GM10248 (cell line): ENCODE measurements at regions not wholly inside any gene's neighbourhood (a gene's known extent, or its start where the extent isn't known, plus 50 kb on each side); places are given as distances from the start of the nearest gene placed in this dataset.

ENCODE experiments used
- CTCF ChIA-PET: fragments of 300-600 bp; sonication (Branson Sonifier 250); formaldehyde crosslinking; extraction: SDS; loops from one replicate; lab custom pipeline; 2021; ENCODE audit warnings: antibody characterized with exemption; lab: Yijun Ruan, JAX
- POLR2A ChIA-PET: fragments of 350-650 bp; sonication (Branson Sonifier 250); formaldehyde crosslinking; extraction: SDS; loops from one replicate; lab custom pipeline; 2020; ENCODE audit warnings: antibody characterized with exemption; lab: Yijun Ruan, JAX
- DNase-seq: peaks from one replicate; pipeline ENCODE4 v3.0.0; 2012; ENCODE audit errors: extremely low spot score
- TF ChIP-seq, protein P1 (sequence below): IDR thresholded peaks from 2 replicates; pipeline ENCODE4 v1.5.1; 2012; ENCODE audit warnings: mild to moderate bottlenecking, low read depth; ENCODE audit errors: extremely low read depth, missing control alignments, control extremely low read depth

DNA sequence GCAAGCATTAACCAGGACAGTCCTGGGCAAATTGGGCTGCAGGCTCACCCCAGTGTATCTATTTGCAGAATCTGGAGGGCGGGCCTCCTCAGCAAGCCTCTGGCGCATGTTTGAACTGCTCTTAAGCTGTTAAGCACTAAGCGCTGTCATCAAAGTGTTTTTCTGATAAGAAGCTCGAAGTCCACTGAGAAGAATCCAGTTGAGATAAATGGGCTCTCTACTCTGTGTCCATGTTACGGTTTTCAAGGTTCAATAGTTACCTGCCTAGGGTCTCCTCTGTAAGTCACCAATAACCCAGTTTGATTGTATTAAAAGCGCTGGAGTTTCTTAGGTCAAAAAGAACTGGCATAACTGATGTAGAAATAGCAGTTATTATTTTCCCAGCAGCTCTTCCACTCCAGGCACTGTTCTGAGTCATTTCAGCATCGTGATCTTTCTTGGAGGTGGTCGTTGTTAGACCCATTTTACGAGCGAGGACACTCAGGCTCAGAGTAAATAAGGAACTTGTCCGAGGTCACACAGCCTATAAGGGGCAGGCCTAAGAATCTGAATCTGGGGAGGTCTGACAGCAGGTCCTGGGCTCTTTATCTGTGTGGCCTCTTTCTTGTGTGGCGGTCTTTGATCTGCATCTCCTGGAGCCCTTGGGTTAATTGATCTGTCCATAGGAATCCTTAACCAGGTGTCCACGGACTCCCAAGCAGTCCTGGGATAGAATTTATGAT is 207.4 kb upstream of the ZNF217 start:
- DNase-seq = no peak
- POLR2A ChIA-PET = interaction anchor here (0.5 kb wide), 1 partner anchor 42 kb away, joined by 4 read pairs; no protein-coding TSS in a partner anchor
- CTCF ChIA-PET = interaction anchor here (1.1 to 1.2 kb wide), 4 partner anchors 13 to 40 kb away, joined by 3 to 4 read pairs (median 3); no protein-coding TSS in a partner anchor
- TF ChIP-seq, protein P1, sequence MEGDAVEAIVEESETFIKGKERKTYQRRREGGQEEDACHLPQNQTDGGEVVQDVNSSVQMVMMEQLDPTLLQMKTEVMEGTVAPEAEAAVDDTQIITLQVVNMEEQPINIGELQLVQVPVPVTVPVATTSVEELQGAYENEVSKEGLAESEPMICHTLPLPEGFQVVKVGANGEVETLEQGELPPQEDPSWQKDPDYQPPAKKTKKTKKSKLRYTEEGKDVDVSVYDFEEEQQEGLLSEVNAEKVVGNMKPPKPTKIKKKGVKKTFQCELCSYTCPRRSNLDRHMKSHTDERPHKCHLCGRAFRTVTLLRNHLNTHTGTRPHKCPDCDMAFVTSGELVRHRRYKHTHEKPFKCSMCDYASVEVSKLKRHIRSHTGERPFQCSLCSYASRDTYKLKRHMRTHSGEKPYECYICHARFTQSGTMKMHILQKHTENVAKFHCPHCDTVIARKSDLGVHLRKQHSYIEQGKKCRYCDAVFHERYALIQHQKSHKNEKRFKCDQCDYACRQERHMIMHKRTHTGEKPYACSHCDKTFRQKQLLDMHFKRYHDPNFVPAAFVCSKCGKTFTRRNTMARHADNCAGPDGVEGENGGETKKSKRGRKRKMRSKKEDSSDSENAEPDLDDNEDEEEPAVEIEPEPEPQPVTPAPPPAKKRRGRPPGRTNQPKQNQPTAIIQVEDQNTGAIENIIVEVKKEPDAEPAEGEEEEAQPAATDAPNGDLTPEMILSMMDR = no peak

DNA sequence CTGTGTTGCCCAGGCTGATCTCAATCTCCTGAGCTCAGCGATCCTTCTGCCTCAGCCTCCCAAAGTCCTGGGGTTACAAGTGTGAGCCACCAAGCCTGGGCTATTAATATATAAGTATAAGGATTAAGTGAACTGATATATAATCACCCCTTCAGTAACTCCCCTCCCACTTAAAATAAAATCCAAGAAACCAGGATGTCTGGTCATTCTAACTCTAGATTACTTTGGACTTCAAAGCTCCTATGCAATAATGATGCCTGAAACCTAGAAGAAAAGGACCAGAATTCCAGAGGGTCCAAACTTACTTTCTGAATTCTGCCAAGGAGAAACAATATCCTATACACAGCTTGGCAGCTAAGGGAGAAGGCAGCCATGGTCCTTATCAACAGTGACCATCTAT is 206.8 kb upstream of the ZNF217 start:
- TF ChIP-seq, protein P1 = no peak
- DNase-seq = no peak
- POLR2A ChIA-PET = no interaction called here
- CTCF ChIA-PET = interaction anchor here (1.1 to 1.2 kb wide), 4 partner anchors 13 to 40 kb away, joined by 3 to 4 read pairs (median 3); no protein-coding TSS in a partner anchor

DNA sequence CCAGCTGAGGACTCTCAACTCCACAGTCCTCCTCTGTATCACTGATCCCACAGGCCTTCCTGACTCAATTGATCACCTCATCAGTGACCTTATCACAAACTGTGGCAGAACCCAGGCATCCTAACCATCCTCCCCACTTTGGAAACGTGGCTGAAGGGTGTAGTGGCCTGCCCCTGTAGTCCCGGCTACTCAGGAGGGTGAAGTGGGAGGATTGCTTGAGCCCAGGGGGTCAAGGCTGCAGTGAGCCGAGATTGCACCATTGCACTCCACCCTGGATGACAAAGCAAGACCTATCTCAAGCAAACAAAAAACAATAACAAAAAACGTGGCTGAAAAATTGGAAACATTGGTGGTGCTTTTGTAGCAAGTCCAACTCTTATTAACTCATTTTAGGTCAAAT is 203.4 kb upstream of the ZNF217 start:
- TF ChIP-seq, protein P1 = no peak
- ChIA-PET CTCF (no interaction called here), POLR2A (no interaction called here)
- DNase-seq = no peak

DNA sequence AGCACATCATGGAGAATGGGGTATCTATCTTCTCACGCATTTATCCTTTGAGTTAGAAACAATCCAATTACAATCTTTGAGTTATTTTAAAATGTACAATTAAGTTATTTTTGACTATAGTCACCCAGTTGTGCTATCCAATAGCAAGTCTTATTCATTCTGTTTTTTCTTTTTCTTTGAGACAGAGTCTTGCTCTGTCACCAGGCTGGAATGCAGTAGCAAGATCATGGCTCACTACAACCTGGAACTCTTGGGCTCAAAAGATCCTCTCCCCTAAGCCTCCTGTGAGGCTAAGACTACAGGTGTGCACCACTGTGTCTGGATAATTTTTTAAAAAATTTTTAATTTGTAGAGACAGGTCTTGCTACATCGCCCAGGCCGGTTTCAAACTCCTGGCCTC is 201.5 kb upstream of the ZNF217 start:
- no peak for DNase-seq
- CTCF ChIA-PET = no interaction called here
- TF ChIP-seq, protein P1 = no peak
- POLR2A ChIA-PET = no interaction called here

DNA sequence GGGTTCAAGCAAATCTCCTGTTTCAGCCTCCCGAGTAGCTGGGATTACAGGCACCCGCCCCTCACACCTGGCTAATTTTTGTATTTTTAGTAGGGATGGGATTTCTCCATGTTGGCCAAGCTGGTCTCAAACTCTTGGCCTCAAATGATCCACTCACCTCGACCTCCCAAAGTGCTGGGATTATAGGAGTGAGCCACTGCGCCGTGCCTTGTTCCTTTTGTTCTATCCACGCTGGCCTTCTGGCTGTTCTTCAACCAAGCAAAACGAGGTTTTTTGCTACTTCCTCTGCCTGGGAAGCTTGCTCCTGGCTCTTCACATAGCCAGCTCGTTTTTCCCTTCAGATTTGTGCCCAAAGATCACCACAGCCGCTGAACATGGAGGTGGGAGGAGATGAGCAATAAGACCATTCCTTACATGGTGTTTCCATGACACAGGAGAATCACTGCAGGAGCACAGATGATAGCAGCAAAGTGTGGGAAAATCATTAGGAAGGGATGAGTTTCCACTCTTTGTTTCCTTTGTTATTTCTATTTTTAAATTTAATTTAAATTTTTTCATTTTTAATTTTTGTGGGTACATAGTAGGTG is 201.0 kb upstream of the ZNF217 start:
- ChIA-PET POLR2A (no interaction called here), CTCF (interaction anchor here (1.0 kb wide), 1 partner anchor 12 kb away, joined by 3 read pairs; no protein-coding TSS in a partner anchor)
- TF ChIP-seq, protein P1 = no peak
- DNase-seq = no peak

DNA sequence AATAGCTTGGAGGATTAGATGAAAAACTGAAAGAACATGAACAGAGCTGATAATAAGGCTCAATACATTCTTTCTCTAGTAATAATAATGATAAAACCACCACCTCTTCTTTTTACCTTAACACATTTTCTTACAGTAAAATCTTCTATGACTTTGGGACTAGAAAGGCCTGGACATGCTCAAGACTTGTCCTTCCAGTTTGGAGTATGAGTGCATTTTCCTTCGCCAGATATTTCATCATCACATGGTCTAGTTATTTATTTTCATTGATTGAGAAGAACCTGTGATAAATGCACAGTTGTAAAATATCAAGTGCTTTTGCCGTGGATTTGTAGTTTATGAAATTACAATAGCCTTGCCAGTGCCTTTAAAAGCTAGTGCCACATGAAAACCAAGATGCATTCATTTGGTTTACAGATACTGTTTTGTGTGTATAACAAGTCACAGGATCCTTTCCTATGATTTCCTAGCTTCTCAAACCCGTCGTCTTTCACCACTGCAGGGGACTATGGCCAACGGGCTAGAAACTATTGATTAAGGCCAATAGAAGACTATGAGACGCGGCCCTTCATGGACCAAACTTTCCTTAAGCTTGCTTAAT is 200.2 kb upstream of the ZNF217 start:
- TF ChIP-seq, protein P1 = no peak
- no peak for DNase-seq
- POLR2A ChIA-PET = no interaction called here
- CTCF ChIA-PET = interaction anchor here (1.0 kb wide), 1 partner anchor 11 kb away, joined by 3 read pairs; no protein-coding TSS in a partner anchor
